AG09309 (cell line): ENCODE measurements at regions not wholly inside any gene's neighbourhood (a gene's known extent, or its start where the extent isn't known, plus 50 kb on each side); places are given as distances from the start of the nearest gene placed in this dataset.

ENCODE experiments used
- DNase-seq: peaks from one replicate; pipeline ENCODE4 v3.0.0-alpha.2; 2010; ENCODE audit warnings: low read depth
- H3K4me3 ChIP-seq: 2 replicates; pipeline ENCODE4 v1.5.1; 2011; ENCODE audit warnings: mild to moderate bottlenecking, low read depth, low read length, moderate library complexity; ENCODE audit not compliant: control insufficient read depth
- CTCF ChIP-seq: IDR thresholded peaks from 2 replicates; pipeline ENCODE4 v1.5.1; 2011; ENCODE audit warnings: mild to moderate bottlenecking, low read depth, low read length, inconsistent platforms; ENCODE audit not compliant: insufficient read depth, control insufficient read depth; ENCODE audit errors: missing control alignments

GRCh38 chr1:104780470-104781078 is 1030.9 kb downstream of the AMY1C start:
- TF ChIP-seq CTCF: peak; percentile 66
- no peak for DNase-seq
- H3K4me3 ChIP-seq: no peak overlapping the region

- DNase-seq: no peak
- no peak overlapping the region for H3K4me3 ChIP-seq
- no peak for TF ChIP-seq CTCF
These were observed 1036.0 kb downstream of the AMY1C start for GRCh38 chr1:104785575-104786187.

GRCh38 chr1:104787866-104788510 is 1038.3 kb downstream of the AMY1C start:
- DNase-seq: no peak
- H3K4me3 ChIP-seq: no peak overlapping the region
- TF ChIP-seq CTCF: no peak

GRCh38 chr1:104791030-104791429 is 1041.3 kb downstream of the AMY1C start:
- H3K4me3 ChIP-seq: no peak overlapping the region
- no peak for DNase-seq
- no peak for TF ChIP-seq CTCF

GRCh38 chr1:104794035-104794434 is 1044.3 kb downstream of the AMY1C start:
- no peak for TF ChIP-seq CTCF
- no peak for DNase-seq

GRCh38 chr1:104795931-104796330 is 1046.2 kb downstream of the AMY1C start:
- no peak for TF ChIP-seq CTCF

More at GRCh38 chr1:104794035-104794434, 1044.3 kb downstream of the AMY1C start:
- no peak overlapping the region for H3K4me3 ChIP-seq

More at GRCh38 chr1:104795931-104796330, 1046.2 kb downstream of the AMY1C start:
- H3K4me3 ChIP-seq: no peak overlapping the region
- no peak for DNase-seq
